ENCODE measurements at regions not wholly inside any gene's neighbourhood (a gene's known extent, or its start where the extent isn't known, plus 50 kb on each side); places are given as distances from the start of the nearest gene placed in this dataset.

DNA sequence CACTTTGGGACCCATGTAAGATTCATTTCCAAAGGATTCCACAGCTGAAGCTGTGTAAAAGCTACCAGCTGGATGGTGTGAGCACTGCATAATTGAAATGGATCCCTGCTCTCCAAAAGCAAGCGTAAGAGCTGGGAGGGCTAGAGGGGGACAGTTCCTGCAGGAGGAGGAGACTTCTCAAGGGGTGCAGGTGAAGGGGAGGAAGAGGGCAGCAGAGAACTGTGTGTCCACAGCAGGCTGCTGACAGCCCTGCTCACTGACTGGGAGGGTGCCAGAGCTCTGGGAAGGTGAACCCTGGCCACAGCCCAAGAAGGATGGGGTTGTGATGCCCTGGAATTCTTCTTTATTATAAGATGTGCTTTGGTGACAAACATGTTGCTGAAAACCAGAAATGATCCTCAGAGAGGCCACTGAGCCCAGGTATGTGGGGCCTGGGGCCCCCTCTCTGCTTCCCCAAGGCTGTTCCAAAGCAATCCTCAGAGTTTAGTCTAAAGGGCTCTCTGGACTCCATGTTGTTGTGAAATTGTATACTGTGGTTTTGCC, 112.8 kb upstream of the SLC25A48 start:
- TF ChIP-seq, protein P1, sequence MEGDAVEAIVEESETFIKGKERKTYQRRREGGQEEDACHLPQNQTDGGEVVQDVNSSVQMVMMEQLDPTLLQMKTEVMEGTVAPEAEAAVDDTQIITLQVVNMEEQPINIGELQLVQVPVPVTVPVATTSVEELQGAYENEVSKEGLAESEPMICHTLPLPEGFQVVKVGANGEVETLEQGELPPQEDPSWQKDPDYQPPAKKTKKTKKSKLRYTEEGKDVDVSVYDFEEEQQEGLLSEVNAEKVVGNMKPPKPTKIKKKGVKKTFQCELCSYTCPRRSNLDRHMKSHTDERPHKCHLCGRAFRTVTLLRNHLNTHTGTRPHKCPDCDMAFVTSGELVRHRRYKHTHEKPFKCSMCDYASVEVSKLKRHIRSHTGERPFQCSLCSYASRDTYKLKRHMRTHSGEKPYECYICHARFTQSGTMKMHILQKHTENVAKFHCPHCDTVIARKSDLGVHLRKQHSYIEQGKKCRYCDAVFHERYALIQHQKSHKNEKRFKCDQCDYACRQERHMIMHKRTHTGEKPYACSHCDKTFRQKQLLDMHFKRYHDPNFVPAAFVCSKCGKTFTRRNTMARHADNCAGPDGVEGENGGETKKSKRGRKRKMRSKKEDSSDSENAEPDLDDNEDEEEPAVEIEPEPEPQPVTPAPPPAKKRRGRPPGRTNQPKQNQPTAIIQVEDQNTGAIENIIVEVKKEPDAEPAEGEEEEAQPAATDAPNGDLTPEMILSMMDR (IDR thresholded peaks at IDR 0.05), result no peak
- TF ChIP-seq ZFX (IDR thresholded peaks at IDR 0.05; ENCODE audit: borderline replicate concordance), result no peak

All from 22Rv1 (cell line).